Neural cell (in vitro differentiated cells): ENCODE measurements at regions not wholly inside any gene's neighbourhood (a gene's known extent, or its start where the extent isn't known, plus 50 kb on each side); places are given as distances from the start of the nearest gene placed in this dataset.
"Not testable (repeated sequence)": the region's sequence is repeated elsewhere in the genome, so short reads cannot be mapped to it uniquely, and the experiment has no call there.

ENCODE experiments used
- H2AFZ ChIP-seq: fragments of 200-600, 300-800 bp; sonication (generic), shearing (Covaris generic); 2 replicates; pipeline ENCODE4 v1.6.0; 2014; ENCODE audit warnings: low read depth, mild to moderate bottlenecking, antibody characterized with exemption, low read length, moderate library complexity
- H3F3A ChIP-seq: fragments of 200-600 bp; shearing (Covaris generic); 2 replicates; pipeline ENCODE4 v1.6.1; 2016; ENCODE audit warnings: mild to moderate bottlenecking, moderate library complexity, mixed read lengths, antibody characterized with exemption, low read length; ENCODE audit not compliant: insufficient read depth, poor library complexity, severe bottlenecking
- H3K27ac ChIP-seq: fragments of 200-600, 300-800 bp; sonication (generic), shearing (Covaris generic); 2 replicates; pipeline ENCODE4 v1.5.1; 2014; ENCODE audit warnings: mild to moderate bottlenecking, low read length, moderate library complexity
- H3K27me3 ChIP-seq: fragments of 300-800, 200-600 bp; sonication (generic), shearing (Covaris generic); 2 replicates; pipeline ENCODE4 v1.6.0; 2014; ENCODE audit warnings: mild to moderate bottlenecking, low read depth, low read length, moderate library complexity; ENCODE audit not compliant: insufficient read depth
- H3K36me3 ChIP-seq: fragments of 300-800, 200-600 bp; sonication (generic), shearing (Covaris generic); 2 replicates; pipeline ENCODE4 v1.5.1; 2014; ENCODE audit warnings: mild to moderate bottlenecking, antibody characterized with exemption, low read length, moderate library complexity; ENCODE audit not compliant: insufficient read depth
- H3K4me2 ChIP-seq: fragments of 300-800, 200-600 bp; sonication (generic), shearing (Covaris generic); 2 replicates; pipeline ENCODE4 v1.6.0; 2014; ENCODE audit warnings: mild to moderate bottlenecking, low read length
- H3K4me3 ChIP-seq: fragments of 300-800, 200-600 bp; sonication (generic), shearing (Covaris generic); 2 replicates; pipeline ENCODE4 v1.5.1; 2014; ENCODE audit warnings: mild to moderate bottlenecking, low read length, moderate library complexity
- H3K79me2 ChIP-seq: fragments of 200-600 bp; shearing (Covaris generic); replicated peaks from 2 replicates; pipeline ENCODE4 v1.6.0; 2014; ENCODE audit warnings: mild to moderate bottlenecking, low read length, moderate library complexity; ENCODE audit not compliant: insufficient read depth
- H3K9ac ChIP-seq: fragments of 300-800, 200-600 bp; sonication (generic), shearing (Covaris generic); 2 replicates; pipeline ENCODE4 v1.6.1; 2016; ENCODE audit warnings: mild to moderate bottlenecking, low read length, mixed read lengths
- H3K9me2 ChIP-seq: fragments of 200-600 bp; shearing (Covaris generic); 2 replicates; pipeline ENCODE4 v1.6.1; 2016; ENCODE audit warnings: mild to moderate bottlenecking, low read length, mixed read lengths; ENCODE audit not compliant: insufficient read depth
- H3K9me3 ChIP-seq: fragments of 200-600, 300-800 bp; sonication (generic), shearing (Covaris generic); 2 replicates; pipeline ENCODE4 v1.6.1; 2016; ENCODE audit warnings: mild to moderate bottlenecking, mixed run types, low read length, moderate library complexity, mixed read lengths
- H4K20me1 ChIP-seq: fragments of 200-600 bp; shearing (Covaris generic); 2 replicates; pipeline ENCODE4 v1.6.1; 2016; ENCODE audit warnings: mild to moderate bottlenecking, mixed run types; ENCODE audit not compliant: insufficient read depth
- EP300 ChIP-seq: fragments of 450-650 bp; conservative IDR thresholded peaks from 2 replicates; pipeline ENCODE4 v1.6.1; 2014; ENCODE audit warnings: antibody characterized with exemption, mild to moderate bottlenecking, moderate library complexity; ENCODE audit not compliant: poor library complexity, severe bottlenecking
- EZH2 ChIP-seq: fragments of 200-600, 300-800 bp; shearing (Covaris generic), sonication (generic); IDR thresholded peaks from 2 replicates; pipeline ENCODE4 v1.6.1; 2014; ENCODE audit warnings: antibody characterized with exemption, low read length, borderline replicate concordance, mild to moderate bottlenecking; ENCODE audit not compliant: insufficient read depth, poor library complexity, severe bottlenecking
- MXI1 ChIP-seq: fragments of 450-650 bp; conservative IDR thresholded peaks from 2 replicates; pipeline ENCODE4 v1.6.1; 2014; ENCODE audit warnings: antibody characterized with exemption, mild to moderate bottlenecking; ENCODE audit not compliant: poor library complexity, severe bottlenecking
- POLR2AphosphoS5 ChIP-seq: IDR thresholded peaks from 2 replicates; pipeline ENCODE4 v1.6.1; 2012
- RAD21 ChIP-seq: fragments of 450-650 bp; conservative IDR thresholded peaks from 2 replicates; pipeline ENCODE4 v1.6.1; 2014; ENCODE audit warnings: antibody characterized with exemption, mild to moderate bottlenecking, moderate library complexity
- REST ChIP-seq: IDR thresholded peaks from 2 replicates; pipeline ENCODE4 v1.6.1; 2012; ENCODE audit warnings: borderline replicate concordance
- SMC3 ChIP-seq: fragments of 450-650 bp; conservative IDR thresholded peaks from 2 replicates; pipeline ENCODE4 v1.6.1; 2014; ENCODE audit warnings: antibody characterized with exemption, mild to moderate bottlenecking, moderate library complexity; ENCODE audit not compliant: poor library complexity
- TAF1 ChIP-seq: IDR thresholded peaks from 2 replicates; pipeline ENCODE4 v1.6.1; 2012; ENCODE audit warnings: low read depth
- TF ChIP-seq, protein P1 (sequence below): fragments of 450-650 bp; IDR thresholded peaks from 2 replicates; pipeline ENCODE4 v1.5.1; 2014; ENCODE audit warnings: antibody characterized with exemption, mild to moderate bottlenecking, moderate library complexity; ENCODE audit not compliant: poor library complexity, severe bottlenecking

DNA sequence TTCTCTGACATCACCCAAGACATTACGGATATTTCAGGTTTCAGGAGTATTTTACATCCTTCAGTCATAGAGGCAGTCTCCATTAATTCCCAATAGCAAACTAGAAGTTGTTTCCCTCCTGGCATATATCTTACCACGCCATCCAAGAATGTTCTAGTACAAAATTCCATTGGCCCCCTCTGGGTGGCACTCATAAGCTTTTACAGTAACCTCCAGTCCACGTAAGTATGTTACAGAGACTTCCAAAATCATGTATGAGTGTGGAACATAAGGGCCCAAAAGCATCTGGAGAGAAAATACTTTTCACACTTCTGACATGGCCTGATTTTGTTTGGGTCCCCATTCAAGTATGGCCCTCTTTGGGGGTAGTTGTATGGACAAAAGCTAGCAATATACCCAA, 58.1 kb upstream of the DHRS4 start:
- TF ChIP-seq EZH2, result no peak
- TF ChIP-seq EP300, result no peak
- TF ChIP-seq, protein P1, sequence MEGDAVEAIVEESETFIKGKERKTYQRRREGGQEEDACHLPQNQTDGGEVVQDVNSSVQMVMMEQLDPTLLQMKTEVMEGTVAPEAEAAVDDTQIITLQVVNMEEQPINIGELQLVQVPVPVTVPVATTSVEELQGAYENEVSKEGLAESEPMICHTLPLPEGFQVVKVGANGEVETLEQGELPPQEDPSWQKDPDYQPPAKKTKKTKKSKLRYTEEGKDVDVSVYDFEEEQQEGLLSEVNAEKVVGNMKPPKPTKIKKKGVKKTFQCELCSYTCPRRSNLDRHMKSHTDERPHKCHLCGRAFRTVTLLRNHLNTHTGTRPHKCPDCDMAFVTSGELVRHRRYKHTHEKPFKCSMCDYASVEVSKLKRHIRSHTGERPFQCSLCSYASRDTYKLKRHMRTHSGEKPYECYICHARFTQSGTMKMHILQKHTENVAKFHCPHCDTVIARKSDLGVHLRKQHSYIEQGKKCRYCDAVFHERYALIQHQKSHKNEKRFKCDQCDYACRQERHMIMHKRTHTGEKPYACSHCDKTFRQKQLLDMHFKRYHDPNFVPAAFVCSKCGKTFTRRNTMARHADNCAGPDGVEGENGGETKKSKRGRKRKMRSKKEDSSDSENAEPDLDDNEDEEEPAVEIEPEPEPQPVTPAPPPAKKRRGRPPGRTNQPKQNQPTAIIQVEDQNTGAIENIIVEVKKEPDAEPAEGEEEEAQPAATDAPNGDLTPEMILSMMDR, result no peak
- no peak for TF ChIP-seq SMC3
- TF ChIP-seq RAD21, result no peak
- TF ChIP-seq POLR2AphosphoS5, result no peak
- no peak for TF ChIP-seq TAF1
- TF ChIP-seq MXI1, result no peak
- TF ChIP-seq REST, result no peak
- H3K79me2 ChIP-seq, result no peaks in the 10 kb centered on the region
- no peaks in the 10 kb centered on the region for H3F3A ChIP-seq
- no peaks in the 10 kb centered on the region for H4K20me1 ChIP-seq
- no peak overlapping the region for H2AFZ ChIP-seq
- no peak overlapping the region for H3K9ac ChIP-seq
- H3K9me3 ChIP-seq, result no peaks in the 10 kb centered on the region
- H3K4me3 ChIP-seq, result no peak overlapping the region
- H3K27me3 ChIP-seq, result no peaks in the 10 kb centered on the region
- no peak overlapping the region for H3K27ac ChIP-seq
- H3K4me2 ChIP-seq, result no peak overlapping the region
- no peaks in the 10 kb centered on the region for H3K36me3 ChIP-seq
- no peaks in the 10 kb centered on the region for H3K9me2 ChIP-seq

- Histone ChIP-seq H3K4me2 (no peak overlapping the region), H3K36me3 (no peaks in the 10 kb centered on the region), H3F3A (no peaks in the 10 kb centered on the region), H3K27me3 (no peaks in the 10 kb centered on the region), H3K9me2 (no peaks in the 10 kb centered on the region), H2AFZ (no peak overlapping the region), H3K79me2 (no peaks in the 10 kb centered on the region), H3K9me3 (no peaks in the 10 kb centered on the region), H3K27ac (no peak overlapping the region), H3K4me3 (no peak overlapping the region), H3K9ac (no peak overlapping the region), H4K20me1 (no peaks in the 10 kb centered on the region)
- TF ChIP-seq RAD21, result no peak
- TF ChIP-seq, protein P1, result no peak
- TF ChIP-seq EP300, result no peak
- TF ChIP-seq SMC3, result no peak
- TF ChIP-seq REST, result no peak
- no peak for TF ChIP-seq TAF1
- TF ChIP-seq EZH2, result no peak
- no peak for TF ChIP-seq MXI1
- TF ChIP-seq POLR2AphosphoS5, result no peak
Observed at GRCh38 chr14:23896609-23897153, 56.9 kb upstream of the DHRS4 start.

- H3K36me3 ChIP-seq, H3K9me3 ChIP-seq, H3K27ac ChIP-seq, H3K9ac ChIP-seq, H2AFZ ChIP-seq, H3K9me2 ChIP-seq, H4K20me1 ChIP-seq, H3K79me2 ChIP-seq, H3K27me3 ChIP-seq, H3K4me3 ChIP-seq, H3K4me2 ChIP-seq, H3F3A ChIP-seq: not testable (repeated sequence)
Observed at GRCh38 chr14:23897291-23897690, 56.3 kb upstream of the DHRS4 start.
